Loucy (cell line): ENCODE measurements at regions not wholly inside any gene's neighbourhood (a gene's known extent, or its start where the extent isn't known, plus 50 kb on each side); places are given as distances from the start of the nearest gene placed in this dataset.

Experiments used
- EZH2phosphoT487 ChIP-seq: fragments of 200-600 bp; IDR thresholded peaks from 2 replicates; pipeline ENCODE4 v1.6.1; 2018; ENCODE audit warnings: antibody characterized with exemption, mild to moderate bottlenecking, moderate library complexity, borderline replicate concordance
- TF ChIP-seq, protein P1 (sequence below): fragments of 200-600 bp; sonication (generic); conservative IDR thresholded peaks from 2 replicates; pipeline ENCODE4 v1.5.1; 2014; ENCODE audit warnings: mild to moderate bottlenecking, antibody characterized with exemption, low read length

DNA sequence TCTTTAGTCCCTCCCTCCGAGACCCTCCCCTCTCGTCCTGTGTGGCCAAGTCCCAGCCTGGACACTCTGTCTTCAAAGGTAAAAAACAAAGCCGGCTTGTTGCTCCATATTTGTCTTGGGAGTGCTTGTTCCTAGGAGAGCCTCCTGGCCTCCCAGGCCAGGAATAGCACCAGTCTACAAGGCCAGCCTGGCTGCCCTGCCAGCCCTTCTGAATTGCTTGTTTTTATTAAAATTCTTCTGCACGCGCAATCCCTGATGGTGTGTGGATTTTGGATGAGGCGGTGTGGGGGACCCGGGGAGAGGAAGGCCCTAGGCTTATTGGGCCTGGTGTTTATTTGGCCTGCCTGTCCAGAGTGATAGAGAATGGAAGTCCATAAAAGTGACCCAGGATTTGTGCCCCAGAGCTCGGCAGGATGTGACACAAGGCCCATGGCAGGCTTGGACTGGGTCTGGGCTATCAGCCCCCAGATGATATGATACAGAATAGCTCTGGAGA is 297.3 kb downstream of the CYP26B1 start:
- TF ChIP-seq, protein P1, sequence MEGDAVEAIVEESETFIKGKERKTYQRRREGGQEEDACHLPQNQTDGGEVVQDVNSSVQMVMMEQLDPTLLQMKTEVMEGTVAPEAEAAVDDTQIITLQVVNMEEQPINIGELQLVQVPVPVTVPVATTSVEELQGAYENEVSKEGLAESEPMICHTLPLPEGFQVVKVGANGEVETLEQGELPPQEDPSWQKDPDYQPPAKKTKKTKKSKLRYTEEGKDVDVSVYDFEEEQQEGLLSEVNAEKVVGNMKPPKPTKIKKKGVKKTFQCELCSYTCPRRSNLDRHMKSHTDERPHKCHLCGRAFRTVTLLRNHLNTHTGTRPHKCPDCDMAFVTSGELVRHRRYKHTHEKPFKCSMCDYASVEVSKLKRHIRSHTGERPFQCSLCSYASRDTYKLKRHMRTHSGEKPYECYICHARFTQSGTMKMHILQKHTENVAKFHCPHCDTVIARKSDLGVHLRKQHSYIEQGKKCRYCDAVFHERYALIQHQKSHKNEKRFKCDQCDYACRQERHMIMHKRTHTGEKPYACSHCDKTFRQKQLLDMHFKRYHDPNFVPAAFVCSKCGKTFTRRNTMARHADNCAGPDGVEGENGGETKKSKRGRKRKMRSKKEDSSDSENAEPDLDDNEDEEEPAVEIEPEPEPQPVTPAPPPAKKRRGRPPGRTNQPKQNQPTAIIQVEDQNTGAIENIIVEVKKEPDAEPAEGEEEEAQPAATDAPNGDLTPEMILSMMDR: no peak
- TF ChIP-seq EZH2phosphoT487: no peak
